Stimulated activated CD4-positive, alpha-beta T cell treated with anti-CD3 and anti-CD28 coated beads, Interleukin-4, amount 100 ng/mL, for 48 hours (primary cell): ENCODE measurements at regions not wholly inside any gene's neighbourhood (a gene's known extent, or its start where the extent isn't known, plus 50 kb on each side); places are given as distances from the start of the nearest gene placed in this dataset.

Experiments used
- DNase-seq, 2 donors: peaks; one replicate each; pipeline ENCODE4 v3.0.0-alpha.2; 2020; ENCODE audit warnings: low read depth in 2 of 2

DNA sequence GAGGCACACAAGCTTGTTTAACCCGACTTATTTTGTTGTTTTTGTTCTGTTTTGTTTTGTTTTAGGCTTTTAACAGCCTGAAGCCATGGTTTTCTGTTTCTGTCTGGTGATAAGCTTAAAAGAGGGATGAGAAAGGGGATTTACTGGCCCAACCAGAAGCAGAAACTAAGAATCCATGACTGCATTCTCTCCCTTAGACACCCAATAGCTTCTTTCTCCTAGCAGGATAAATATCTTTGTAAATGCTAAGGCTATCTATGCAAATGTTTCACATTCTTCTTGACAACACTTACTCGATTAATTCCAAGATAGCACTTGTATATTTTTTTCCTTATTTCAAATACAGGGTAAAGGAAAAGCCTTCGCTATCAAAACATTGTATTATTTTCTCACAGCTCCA lies 53.7 kb upstream of the SMAD1 start:
- no peak for DNase-seq

DNA sequence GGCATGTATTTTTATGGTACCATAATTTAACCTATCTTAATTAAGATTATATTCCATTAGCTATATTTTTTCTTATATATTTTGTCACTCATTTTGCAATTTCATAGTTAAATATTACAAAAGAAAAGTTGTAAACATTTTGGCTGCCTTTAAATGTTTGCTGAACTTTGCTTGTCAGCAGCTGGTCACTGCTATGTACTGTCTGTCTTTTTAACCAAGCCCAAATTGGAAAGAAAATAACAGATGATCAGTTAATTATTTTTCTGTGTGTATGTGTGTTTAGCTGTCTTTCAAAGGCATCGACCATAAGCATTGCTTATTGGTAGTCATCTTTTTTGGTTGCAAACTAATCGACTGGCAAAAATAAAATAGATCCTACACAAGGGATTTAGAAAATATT lies 54.4 kb upstream of the SMAD1 start:
- DNase-seq = no peak

DNA sequence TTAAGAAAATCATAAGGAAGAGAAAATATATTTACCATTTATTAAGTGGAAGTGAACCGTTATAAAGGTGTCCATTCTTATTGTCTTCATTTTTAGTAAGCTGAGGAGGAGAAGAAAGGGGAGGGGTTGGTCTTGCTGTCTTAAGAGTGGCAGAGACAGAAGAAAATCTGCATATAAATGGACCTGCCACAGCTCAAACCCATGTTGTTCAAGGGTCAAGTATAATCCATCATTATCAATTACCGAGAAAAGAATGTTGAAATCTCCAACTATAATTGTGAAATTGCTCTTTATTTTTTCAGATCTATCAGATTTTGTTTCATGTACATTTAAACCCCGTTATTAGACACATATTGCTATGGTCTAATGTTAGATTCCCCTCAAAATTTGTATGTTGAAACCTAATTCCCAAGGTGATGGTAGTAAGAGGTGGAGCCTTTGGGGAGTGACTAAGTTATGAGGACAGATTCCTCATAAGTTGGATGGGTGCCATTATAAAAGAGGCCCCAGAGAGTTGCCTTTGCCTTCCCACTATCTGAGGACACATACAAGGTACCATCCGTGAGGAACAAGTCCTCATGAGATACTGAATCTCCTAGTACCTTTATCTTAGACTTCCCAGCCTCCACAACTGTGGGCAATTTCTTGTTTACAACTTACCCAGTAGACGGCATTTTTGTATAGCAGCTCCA lies 58.5 kb upstream of the SMAD1 start:
- no peak for DNase-seq

DNA sequence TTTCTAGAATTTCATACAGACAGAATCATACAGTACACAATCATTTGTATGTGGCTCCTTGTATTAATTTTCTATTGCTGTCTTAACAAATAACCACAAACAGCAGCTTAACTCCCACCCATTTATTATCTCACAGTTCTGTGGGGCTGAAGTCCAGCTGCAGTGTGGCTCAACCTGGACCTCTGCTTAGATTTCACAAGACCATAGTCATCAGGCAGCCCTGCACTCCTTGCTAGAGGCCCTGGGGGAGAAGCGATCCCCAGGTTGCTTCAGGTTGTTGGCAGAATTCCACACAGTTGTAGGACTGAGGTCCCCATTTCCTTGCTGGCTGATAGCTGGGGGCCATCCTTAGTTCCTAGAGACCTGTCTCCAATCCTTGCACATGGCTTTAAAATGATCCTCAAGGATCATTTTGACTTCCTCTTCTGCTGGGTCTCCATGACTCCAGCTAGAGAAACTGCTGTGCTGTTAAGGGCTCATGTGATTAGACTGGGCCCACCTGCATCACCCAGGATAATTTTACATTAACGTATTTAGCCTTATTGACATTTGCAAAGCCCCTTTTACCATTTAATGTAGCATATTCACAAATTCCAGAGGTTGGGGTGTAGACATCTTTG lies 60.9 kb upstream of the SMAD1 start:
- DNase-seq = no peak

DNA sequence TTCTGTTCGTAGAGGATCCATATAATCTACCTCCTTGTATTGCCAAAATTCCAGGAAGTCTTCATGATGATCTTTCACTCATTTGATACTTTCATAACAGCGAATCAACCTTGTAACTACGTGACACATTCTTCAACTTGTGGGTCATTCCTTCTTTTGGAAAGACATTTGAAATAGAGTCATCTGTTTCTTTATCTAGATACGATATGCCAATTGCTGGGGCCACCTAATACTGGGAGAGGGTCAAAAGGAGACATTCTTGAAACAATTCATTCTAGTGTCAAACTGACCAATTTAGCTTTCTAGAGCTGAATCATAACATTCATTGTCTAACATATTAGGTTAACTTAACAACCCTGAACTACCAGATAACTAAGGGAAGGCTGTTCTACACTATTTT lies 62.9 kb upstream of the SMAD1 start:
- no peak for DNase-seq

DNA sequence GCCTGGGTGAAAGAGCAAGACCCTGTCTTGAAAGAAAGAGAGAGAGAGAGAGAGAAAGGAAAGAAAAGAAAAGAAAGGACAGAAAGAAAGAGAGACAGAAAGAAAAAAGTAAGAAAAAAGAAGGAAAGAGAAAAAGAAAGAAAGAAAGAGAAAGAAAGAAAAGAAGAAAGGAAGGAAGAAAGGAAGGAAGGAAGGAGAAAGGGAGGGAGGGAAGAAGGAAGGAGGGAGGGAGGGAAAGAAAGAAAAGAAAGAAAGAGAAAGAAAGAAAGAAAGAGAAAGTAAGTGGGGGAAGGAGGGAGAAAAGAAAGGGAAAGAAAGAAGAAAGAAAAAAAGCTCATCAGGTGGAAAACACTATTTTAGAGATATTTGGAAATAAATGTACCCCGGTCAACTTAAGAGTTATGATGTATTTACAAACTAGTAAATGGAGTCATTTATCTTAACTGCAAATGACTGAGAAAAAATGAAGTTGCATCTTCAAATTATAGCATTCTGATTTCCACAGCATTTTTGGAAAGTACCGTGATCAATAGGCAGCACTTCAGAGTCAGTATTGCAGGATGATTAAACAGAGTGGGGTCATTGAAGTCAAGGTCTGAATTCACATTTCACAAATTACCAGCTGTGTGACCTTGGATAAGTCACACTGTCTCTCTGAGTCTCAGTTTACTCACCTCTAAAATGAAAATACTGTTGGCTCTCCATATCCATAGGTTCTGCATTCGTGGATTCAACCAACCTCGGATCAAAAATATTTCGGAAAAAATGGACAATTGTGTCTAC lies 64.1 kb upstream of the SMAD1 start:
- DNase-seq = no peak

DNA sequence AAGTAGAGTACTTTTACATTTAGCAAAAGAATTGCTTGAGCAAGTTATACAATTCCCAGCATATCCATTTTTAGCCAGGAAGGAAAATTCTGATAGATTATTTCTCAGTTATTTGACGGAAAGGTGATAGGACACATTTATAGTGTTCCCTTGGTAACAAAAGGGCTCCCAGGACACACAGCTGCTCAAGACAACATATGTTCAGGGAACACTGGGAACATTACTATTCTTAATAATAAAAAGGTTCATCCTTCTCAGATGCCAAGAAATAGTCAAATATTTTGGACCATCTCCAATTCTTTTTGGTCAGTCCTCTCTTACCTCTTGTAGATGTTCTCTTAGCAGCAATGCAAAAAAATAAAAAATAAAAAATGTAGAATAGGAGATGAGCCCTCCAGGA lies 66.8 kb upstream of the SMAD1 start:
- no peak for DNase-seq

DNA sequence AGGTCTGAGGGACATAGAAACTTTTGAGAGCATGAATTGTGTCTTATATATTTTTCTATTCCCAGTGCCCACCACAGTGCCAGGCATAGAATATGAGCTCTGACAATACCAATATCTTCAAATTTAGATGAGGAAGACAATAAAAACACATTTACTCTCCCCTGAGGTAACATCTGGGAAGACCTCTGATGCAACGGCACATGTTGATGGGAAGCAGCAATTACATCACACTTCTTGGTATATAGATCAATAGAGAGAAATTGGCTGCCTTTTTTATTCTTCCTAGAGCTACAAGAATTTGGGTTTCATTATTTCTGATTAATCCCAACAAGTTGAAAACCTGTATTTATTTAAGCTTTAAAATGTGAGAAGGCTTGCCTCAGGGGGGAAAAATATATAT lies 67.4 kb upstream of the SMAD1 start:
- no peak for DNase-seq

DNA sequence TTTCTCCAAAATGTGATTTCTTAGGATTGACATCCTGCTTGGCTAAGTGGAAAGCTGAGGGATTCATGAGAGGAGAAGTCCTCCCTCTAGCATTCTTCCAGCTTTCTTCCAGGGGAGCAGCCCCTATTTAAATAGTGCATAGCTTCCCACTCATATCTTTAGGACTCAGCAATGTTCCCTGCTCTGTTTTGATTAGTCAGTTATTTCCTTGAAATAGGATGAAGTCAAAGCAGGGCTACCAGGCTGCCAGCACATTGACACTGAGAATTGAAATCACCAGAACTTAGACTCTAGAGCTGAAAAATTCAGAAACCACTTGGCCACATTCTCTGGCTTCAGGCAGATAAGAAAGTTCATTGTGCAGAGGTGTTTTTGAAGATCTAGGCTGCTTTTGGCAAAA lies 74.7 kb upstream of the SMAD1 start:
- DNase-seq = no peak

DNA sequence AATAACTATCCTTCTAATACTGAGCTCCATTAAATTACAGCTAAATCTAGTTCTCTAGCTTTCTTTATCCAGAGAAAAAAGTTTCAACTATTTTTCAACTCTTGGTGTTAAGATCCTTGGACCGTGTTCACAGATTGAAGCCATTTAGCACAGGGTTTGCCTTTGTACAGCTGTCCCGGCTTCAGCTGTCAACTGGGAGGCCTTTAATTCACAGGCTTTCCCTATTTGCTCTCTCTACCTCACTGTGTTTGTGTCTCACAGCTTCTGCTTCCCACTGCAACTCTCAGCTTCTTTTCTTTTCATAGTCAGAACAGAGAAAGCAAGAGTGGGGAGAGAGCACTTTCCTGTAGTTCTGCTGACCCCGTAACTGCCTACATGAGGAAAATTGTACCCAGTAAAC lies 76.9 kb upstream of the SMAD1 start:
- DNase-seq = no peak

DNA sequence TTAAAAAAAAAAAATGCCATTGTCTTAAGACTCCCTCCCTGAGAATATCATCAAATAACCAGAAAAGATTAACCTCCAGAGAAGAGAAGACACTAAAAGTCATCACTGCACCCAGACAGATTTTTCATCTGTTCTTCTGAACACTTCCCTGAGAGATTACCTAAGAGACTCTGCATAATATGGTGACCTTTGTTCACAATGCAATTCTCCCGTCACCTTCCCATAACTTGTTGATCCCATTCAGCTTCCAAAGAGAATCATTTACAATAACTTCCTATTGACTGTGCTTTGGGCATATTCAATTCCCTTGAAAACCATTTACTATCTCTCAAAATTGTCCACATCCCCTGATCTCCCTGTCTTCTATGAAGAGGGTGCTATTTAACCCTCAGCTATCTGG lies 85.1 kb upstream of the SMAD1 start:
- no peak for DNase-seq

DNA sequence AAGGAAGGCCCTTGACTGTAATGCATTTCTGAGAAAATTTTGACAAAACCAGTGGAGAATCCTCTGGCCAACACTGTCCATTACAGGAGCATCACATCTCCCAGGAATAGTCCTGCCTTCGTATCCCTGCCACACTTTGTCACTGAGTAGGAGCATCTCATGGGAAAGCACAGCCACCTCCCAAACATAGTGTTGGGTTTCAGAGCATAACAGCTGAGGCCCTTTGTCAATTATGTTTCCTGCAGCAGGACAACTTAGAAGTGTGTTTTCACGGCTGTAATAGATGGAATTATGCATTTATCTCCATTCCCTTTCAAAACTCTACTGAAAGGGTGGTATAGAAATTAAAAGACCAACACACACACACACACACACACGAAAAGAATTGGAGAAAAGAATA lies 91.1 kb upstream of the SMAD1 start:
- DNase-seq = no peak

DNA sequence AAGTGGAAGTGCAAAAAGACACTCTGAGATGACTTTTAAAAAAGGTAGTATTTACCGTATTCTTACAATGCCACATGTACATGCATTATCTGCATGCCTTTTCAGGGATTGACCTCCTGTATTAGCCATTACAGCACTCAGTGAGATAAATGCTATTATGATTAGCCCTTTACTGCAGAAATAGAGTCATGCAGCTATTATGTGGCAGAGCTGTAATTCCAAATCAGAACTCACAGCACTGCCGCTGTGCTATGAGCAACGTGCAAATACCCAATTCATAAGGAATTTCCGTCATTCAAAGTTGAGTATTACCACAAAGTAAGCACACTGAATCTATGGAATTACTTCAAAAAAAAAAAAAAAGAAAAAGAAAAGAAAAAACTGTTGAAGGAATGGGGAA lies 92.1 kb upstream of the SMAD1 start:
- DNase-seq = no peak

DNA sequence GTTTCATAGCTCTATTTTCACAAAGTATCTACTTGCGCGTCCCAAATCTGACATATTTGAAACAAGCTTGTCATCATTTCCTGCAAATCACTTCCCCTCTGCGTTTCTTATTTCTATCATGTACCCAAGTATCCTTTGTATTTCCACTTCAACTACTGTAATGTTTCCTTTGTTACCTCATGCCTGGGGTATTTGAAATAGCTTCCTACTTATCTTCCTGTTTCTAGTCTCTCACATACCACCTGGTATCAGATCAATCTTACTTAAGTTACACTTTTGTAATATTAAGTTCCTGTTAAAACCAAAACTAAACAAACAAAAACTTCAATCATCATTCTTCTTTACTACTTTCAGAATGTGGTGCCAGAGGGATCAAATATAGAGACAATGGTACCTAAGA lies 93.6 kb upstream of the SMAD1 start:
- no peak for DNase-seq

DNA sequence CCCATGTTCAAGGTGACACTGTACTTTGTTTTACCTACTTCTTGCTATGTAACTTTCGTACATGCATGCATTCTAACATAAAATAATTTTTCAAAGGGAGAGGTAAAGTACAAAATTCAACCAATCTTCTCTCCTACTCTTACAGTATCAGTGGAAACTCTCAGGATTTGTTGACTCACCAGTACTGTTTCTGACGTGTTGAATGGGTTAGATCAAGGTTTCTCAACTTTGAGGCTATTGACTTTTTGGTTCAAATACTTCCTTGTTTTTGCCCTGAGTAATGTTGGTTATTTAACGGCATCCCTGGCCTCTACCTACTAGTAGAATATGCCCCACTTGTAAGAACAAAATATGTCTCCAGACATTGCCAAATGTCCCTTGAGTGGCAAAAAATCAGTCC lies 94.6 kb upstream of the SMAD1 start:
- DNase-seq = no peak

DNA sequence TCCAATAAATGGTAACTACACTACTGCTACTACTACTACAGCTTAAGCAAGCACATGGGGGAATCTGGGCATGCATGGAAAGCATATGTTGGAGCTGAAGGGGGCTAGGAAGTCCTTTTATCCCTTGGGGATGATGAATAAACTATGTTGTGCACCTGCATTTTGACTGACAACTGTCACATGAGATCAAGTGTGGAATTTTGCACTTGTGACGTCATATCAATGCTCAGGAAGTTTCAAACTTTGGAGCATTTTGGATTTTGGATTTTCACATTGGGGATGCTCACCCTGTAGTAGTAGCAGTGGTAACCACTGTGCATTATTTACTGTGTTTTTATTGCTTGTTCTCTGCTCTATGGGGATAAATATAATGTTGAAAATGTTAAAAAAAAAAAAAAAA lies 100.5 kb upstream of the SMAD1 start:
- no peak for DNase-seq

DNA sequence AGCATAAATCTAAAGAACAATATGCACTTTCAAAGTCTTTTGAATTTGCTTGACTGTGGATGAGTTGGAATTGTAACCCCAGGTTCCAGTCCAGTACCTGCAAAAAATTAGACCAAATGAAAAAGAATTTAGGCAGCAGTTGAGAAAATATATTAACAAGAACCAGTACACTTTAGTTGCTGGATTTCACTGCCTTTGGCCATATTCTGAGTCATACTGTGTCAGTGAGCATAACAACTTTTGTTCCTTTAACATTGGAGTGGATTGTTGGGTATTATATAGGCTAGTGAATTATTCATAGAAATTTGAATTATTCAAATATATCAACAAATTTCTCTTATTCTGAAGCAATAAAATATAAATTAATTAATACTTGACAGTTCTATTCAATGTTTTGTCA lies 101.5 kb upstream of the SMAD1 start:
- no peak for DNase-seq

DNA sequence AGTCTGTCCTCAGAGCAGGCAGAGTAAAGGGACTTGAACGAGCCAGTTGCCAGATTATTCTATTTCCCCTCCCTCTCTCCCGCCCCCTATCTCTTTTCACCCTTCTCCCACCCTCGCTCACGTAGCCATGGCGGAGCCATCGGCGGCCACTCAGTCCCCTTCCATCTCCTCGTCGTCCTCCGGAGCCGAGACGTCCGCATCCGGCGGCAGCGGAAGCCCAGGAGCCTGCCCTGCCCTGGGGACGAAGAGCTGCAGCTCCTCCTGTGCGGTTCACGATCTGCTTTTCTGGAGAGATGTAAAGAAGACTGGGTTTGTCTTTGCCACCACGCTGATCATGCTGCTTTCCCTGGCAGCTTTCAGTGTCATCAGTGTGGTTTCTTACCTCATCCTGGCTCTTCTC lies 106.2 kb upstream of the SMAD1 start:
- no peak for DNase-seq

DNA sequence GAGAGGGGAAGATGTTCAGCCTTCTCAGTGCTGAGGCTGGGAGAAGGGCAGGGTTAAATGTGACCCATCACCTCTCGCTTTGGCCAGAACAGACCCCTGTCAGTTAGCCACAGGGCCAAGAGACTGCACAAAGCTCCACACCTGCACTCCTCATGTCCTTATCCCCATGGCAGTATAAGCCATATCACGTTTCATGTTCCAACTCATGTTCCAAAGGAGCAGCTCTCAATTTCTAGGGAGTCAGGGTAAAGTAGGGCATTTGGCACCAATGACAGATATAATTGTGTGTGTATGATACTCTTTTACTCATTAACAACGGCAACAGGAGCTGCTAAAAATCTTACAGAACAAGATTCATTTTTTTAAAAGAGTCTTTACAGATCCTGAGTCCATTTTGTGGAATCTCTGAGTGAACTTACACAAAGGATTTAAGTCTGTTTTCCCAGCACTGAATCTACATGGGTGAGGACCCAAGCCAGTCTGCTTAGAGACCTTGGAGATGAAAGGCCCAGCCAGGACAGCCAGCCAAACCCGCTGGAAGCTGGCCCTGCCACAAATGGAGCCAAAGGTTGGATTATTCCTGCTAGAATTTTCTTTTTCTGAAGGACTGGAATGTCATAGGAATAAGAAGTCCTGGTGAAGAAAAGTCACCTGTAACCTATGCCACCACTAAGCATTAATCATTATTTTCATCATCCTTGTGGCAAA lies 129.1 kb upstream of the SMAD1 start:
- DNase-seq = no peak

DNA sequence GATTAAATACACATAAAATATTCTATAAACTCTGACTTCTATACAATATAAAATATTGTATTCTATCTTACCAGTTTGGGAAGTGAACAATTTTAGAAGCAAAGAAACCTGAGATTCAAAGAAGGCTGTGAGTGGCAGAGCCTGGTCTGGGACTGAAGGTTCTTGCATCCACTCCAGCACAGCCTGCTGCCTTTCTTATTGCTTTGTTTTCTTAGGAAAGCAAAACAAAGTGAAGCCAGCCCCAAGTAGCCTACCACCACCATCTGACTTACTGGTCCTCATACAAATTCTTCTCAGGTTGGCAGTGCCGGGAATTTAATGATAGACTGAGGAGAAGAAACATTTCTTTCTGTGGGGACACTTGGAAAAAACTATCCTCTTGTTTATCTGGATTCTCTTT lies 129.7 kb upstream of the SMAD1 start:
- no peak for DNase-seq

DNA sequence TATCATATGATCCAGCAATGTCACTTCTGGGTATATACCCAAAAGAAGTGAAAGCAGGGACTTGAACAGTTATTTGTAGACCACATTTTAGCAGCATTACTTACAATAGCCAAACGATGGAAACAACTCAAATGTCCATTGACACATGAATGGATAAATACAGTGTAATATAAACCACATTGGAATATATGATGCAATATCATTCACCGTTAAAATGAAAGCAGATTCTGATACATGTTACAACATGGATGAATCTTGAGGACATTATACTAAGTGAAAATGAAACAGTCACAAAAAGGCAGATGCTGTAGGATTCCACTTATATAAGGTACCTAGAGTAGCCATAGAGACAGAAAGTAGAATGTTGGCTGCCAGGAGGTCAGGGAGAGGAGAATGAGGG lies 130.5 kb upstream of the SMAD1 start:
- DNase-seq = no peak

DNA sequence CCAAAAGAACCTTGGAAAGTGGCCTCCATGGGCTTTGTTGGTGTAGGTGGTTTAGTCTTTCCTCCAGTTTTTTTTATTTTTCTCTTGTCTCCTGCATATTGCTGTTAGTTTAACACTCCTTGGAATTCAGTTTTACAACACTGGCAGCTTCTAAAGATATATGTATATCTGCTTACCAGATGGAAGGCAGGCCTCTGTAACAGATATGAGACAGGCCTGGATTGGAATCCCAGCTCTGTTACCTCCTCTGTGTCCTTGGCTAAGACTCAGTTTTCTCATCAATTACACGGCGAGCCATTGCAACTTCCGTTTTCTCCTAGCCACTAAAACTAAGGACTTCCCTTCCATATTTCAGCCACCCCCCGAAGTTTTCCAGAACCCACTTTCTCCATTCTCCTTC lies 133.4 kb upstream of the SMAD1 start:
- DNase-seq = no peak

DNA sequence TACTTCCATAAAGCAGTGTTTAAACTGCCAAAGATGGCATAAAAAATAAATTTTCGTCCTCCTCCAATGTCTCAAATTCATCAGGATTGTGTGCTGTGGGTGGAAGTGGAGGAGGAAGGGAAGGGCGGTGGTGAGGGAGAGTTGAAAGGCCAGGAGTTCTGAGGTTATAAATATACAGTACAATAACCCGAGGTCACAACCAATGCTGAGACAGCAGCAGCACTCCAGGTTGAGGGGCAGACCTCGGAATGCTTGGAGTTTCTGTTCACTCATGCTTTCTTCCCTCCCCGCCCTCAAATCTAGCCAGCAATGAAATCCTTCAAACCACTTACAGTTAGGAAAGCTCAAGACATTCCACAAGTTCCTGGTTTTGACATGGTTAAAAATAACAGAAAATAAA lies 134.0 kb upstream of the SMAD1 start:
- no peak for DNase-seq
